Osteoblast (primary cell): ENCODE measurements at regions not wholly inside any gene's neighbourhood (a gene's known extent, or its start where the extent isn't known, plus 50 kb on each side); places are given as distances from the start of the nearest gene placed in this dataset.

Source experiments
- DNase-seq: peaks from one replicate; pipeline ENCODE4 v3.0.0; 2011; ENCODE audit warnings: low spot score, mixed read lengths; ENCODE audit not compliant: insufficient read length; ENCODE audit errors: missing footprints
- H2AFZ ChIP-seq: 2 replicates; pipeline ENCODE4 v1.6.0; 2011; ENCODE audit warnings: mild to moderate bottlenecking, low read length
- H3K27ac ChIP-seq: 2 replicates; pipeline ENCODE4 v1.5.1; 2011; ENCODE audit warnings: mild to moderate bottlenecking, low read depth, low read length, moderate library complexity
- H3K27me3 ChIP-seq: 2 replicates; pipeline ENCODE4 v1.6.0; 2012; ENCODE audit warnings: mild to moderate bottlenecking, control low read depth, inconsistent platforms, low read length, moderate library complexity; ENCODE audit not compliant: insufficient read depth
- H3K36me3 ChIP-seq: 2 replicates; pipeline ENCODE4 v1.5.1; 2011; ENCODE audit warnings: mild to moderate bottlenecking, low read length, control low read depth, moderate library complexity; ENCODE audit not compliant: insufficient read depth
- H3K4me1 ChIP-seq: 2 replicates; pipeline ENCODE4 v1.5.1; 2011; ENCODE audit warnings: mild to moderate bottlenecking, low read length, control low read depth, moderate library complexity; ENCODE audit not compliant: insufficient read depth
- H3K4me2 ChIP-seq: 2 replicates; pipeline ENCODE4 v1.6.0; 2011; ENCODE audit warnings: mild to moderate bottlenecking, low read length; ENCODE audit not compliant: insufficient read depth
- H3K4me3 ChIP-seq: fragments of 200-600 bp; sonication (generic); 3 replicates; pipeline ENCODE4 v1.5.1; 2012; ENCODE audit warnings: mild to moderate bottlenecking, low read length, inconsistent platforms; ENCODE audit not compliant: insufficient read depth
- H3K79me2 ChIP-seq: 2 replicates; pipeline ENCODE4 v1.6.0; 2012; ENCODE audit warnings: mild to moderate bottlenecking, low read length, control low read depth, inconsistent platforms; ENCODE audit not compliant: insufficient read depth
- H3K9me3 ChIP-seq: 2 replicates; pipeline ENCODE4 v1.5.1; 2011; ENCODE audit warnings: low read depth, low read length, control low read depth
- H4K20me1 ChIP-seq: 2 replicates; pipeline ENCODE4 v1.6.0; 2012; ENCODE audit warnings: mild to moderate bottlenecking, low read length, control low read depth; ENCODE audit not compliant: insufficient read depth
- TF ChIP-seq, protein P1 (sequence below): IDR thresholded peaks from 2 replicates; pipeline ENCODE4 v1.5.1; 2011; ENCODE audit warnings: mild to moderate bottlenecking, low read depth, low read length, moderate library complexity; ENCODE audit errors: extremely low read depth

DNA sequence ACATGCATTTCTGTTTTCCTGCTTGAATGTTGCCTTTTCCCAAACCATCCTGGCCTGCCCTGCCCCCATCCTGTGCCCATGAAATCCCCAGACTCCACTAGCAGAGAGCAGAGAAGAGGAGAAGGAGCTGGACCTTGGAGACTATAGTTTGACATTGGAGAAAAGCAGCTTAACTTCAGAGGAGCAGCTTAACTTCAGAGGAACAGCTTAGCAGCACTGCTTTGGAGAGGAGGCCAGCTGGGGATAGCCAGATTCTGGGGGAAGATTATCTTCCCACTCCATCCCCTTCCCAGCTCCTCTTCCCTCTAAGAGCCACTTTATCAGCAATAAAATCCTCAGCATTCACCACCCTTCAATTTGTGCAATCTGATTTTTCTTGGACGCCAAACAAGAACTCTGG is 443.0 kb downstream of the PCDH10 start:
- Histone ChIP-seq H3K4me3 (no peak overlapping the region), H3K9me3 (no peaks in the 10 kb centered on the region), H3K27ac (no peak overlapping the region), H3K4me1 (no peaks in the 10 kb centered on the region), H2AFZ (no peak overlapping the region), H3K79me2 (no peaks in the 10 kb centered on the region), H3K27me3 (no peaks in the 10 kb centered on the region), H3K4me2 (no peak overlapping the region), H4K20me1 (no peaks in the 10 kb centered on the region), H3K36me3 (no peaks in the 10 kb centered on the region)
- no peak for DNase-seq
- TF ChIP-seq, protein P1, sequence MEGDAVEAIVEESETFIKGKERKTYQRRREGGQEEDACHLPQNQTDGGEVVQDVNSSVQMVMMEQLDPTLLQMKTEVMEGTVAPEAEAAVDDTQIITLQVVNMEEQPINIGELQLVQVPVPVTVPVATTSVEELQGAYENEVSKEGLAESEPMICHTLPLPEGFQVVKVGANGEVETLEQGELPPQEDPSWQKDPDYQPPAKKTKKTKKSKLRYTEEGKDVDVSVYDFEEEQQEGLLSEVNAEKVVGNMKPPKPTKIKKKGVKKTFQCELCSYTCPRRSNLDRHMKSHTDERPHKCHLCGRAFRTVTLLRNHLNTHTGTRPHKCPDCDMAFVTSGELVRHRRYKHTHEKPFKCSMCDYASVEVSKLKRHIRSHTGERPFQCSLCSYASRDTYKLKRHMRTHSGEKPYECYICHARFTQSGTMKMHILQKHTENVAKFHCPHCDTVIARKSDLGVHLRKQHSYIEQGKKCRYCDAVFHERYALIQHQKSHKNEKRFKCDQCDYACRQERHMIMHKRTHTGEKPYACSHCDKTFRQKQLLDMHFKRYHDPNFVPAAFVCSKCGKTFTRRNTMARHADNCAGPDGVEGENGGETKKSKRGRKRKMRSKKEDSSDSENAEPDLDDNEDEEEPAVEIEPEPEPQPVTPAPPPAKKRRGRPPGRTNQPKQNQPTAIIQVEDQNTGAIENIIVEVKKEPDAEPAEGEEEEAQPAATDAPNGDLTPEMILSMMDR: no peak

DNA sequence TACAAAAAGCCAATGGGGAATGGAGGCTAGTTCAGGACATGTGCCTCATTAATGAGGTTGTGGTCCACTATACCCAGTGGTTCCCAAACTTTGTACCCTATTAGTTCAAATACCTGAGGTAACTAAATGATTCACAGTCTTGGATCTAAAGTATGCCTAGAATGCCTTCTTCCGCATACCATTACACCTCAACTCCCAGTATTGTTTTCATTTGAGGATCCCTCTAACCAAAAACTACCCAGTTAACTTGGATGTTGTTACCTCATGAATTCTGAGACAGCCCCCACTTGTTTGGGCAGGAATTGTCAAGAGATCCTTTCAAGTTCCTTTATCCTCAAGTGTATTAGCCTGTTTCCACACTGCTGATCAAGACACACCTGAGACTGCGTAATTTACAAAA is 439.2 kb downstream of the PCDH10 start:
- no peak overlapping the region for H3K4me2 ChIP-seq
- no peak overlapping the region for H3K4me3 ChIP-seq
- TF ChIP-seq, protein P1: no peak
- H3K27me3 ChIP-seq: no peaks in the 10 kb centered on the region
- no peaks in the 10 kb centered on the region for H3K36me3 ChIP-seq
- no peaks in the 10 kb centered on the region for H3K4me1 ChIP-seq
- no peaks in the 10 kb centered on the region for H3K9me3 ChIP-seq
- H3K79me2 ChIP-seq: no peaks in the 10 kb centered on the region
- H3K27ac ChIP-seq: no peak overlapping the region
- DNase-seq: no peak
- H4K20me1 ChIP-seq: no peaks in the 10 kb centered on the region
- no peak overlapping the region for H2AFZ ChIP-seq

DNA sequence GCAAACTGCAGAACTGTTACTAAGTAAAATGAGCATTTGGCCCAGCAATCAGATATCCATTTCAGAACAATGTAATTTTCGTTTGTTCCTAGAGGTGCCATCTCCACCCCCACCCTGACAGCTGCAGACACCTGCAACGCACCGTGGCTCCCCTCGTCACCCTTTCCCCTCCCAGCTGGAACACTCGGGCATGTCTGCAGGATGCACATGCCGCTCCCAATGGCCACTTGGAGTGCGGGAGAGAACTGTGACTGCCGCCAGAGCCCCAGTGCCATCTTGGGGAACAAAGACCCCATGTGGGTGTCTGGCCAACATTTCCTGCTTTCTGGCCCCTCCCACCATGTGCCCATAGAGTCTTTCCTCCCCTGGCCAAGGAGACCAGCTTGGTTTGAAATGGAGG is 436.2 kb downstream of the PCDH10 start:
- Histone ChIP-seq H3K27me3 (no peaks in the 10 kb centered on the region), H3K4me3 (no peak overlapping the region), H4K20me1 (no peaks in the 10 kb centered on the region), H3K36me3 (no peaks in the 10 kb centered on the region), H2AFZ (no peak overlapping the region), H3K27ac (no peak overlapping the region), H3K79me2 (no peaks in the 10 kb centered on the region), H3K9me3 (no peaks in the 10 kb centered on the region), H3K4me2 (no peak overlapping the region), H3K4me1 (no peaks in the 10 kb centered on the region)
- TF ChIP-seq, protein P1: no peak
- no peak for DNase-seq

DNA sequence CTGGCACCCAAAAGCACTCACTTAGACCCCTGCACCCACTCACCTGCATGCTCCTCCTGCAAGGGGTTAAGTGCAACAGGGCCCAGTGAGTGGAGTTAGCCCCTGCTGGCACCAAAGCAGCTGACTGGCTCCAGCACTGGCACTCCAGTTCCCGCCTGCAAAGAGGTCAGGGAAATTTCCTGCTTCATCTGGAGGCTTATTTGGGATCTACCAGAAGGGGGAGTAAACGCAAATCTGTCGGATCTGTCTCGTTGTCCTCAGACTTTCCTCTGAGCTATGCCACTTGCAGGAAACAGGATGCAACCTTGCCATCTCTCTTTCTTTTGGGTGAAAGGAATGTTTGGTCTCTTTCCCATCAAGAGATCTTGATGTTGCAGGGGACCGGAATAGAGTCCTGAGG is 435.6 kb downstream of the PCDH10 start:
- DNase-seq: no peak
- Histone ChIP-seq H3K4me3 (no peak overlapping the region), H3K27ac (no peak overlapping the region), H3K79me2 (no peaks in the 10 kb centered on the region), H3K9me3 (no peaks in the 10 kb centered on the region), H3K36me3 (no peaks in the 10 kb centered on the region), H2AFZ (no peak overlapping the region), H4K20me1 (no peaks in the 10 kb centered on the region), H3K4me1 (no peaks in the 10 kb centered on the region), H3K4me2 (no peak overlapping the region), H3K27me3 (no peaks in the 10 kb centered on the region)
- TF ChIP-seq, protein P1: no peak
